ENCODE measurements at regions not wholly inside any gene's neighbourhood (a gene's known extent, or its start where the extent isn't known, plus 50 kb on each side); places are given as distances from the start of the nearest gene placed in this dataset.
"Not testable (repeated sequence)": the region's sequence is repeated elsewhere in the genome, so short reads cannot be mapped to it uniquely, and the experiment has no call there.

GRCh38 chr12:83696311-83696710, 1009.6 kb downstream of the TMTC2 start:
- DNase-seq (ENCODE audit: low spot score): not testable (repeated sequence)

GRCh38 chr12:83691730-83692129, 1005.0 kb downstream of the TMTC2 start:
- no peak for DNase-seq (ENCODE audit: low spot score)

GRCh38 chr12:83690465-83690864, 1003.8 kb downstream of the TMTC2 start:
- no peak for DNase-seq (ENCODE audit: low spot score)

GRCh38 chr12:83689333-83689732, 1002.6 kb downstream of the TMTC2 start:
- DNase-seq (ENCODE audit: low spot score): no peak

GRCh38 chr12:83676781-83677295, 990.1 kb downstream of the TMTC2 start:
- no peak for DNase-seq (ENCODE audit: low spot score)

- DNase-seq (ENCODE audit: low spot score): no peak
These were observed 980.0 kb downstream of the TMTC2 start for GRCh38 chr12:83666690-83667089.

- DNase-seq (ENCODE audit: low spot score): no peak
These were observed 979.0 kb downstream of the TMTC2 start for GRCh38 chr12:83665634-83666218.

- DNase-seq (ENCODE audit: low spot score): no peak
These were observed 977.9 kb downstream of the TMTC2 start for GRCh38 chr12:83664650-83665049.

GRCh38 chr12:83660727-83661358, 974.1 kb downstream of the TMTC2 start:
- DNase-seq (ENCODE audit: low spot score): no peak

GRCh38 chr12:83659321-83659720, 972.6 kb downstream of the TMTC2 start:
- DNase-seq (ENCODE audit: low spot score): no peak

GRCh38 chr12:83656004-83656403, 969.3 kb downstream of the TMTC2 start:
- no peak for DNase-seq (ENCODE audit: low spot score)

- DNase-seq (ENCODE audit: low spot score): no peak
These were observed 955.5 kb downstream of the TMTC2 start for GRCh38 chr12:83642205-83642604.

GRCh38 chr12:83641789-83642188, 955.1 kb downstream of the TMTC2 start:
- DNase-seq (ENCODE audit: low spot score): no peak

GRCh38 chr12:83634726-83635267, 948.1 kb downstream of the TMTC2 start:
- no peak for DNase-seq (ENCODE audit: low spot score)

- no peak for DNase-seq (ENCODE audit: low spot score)
These were observed 943.8 kb downstream of the TMTC2 start for GRCh38 chr12:83630526-83630925.

GRCh38 chr12:83629931-83630330, 943.2 kb downstream of the TMTC2 start:
- no peak for DNase-seq (ENCODE audit: low spot score)

GRCh38 chr12:83622205-83622604, 935.5 kb downstream of the TMTC2 start:
- DNase-seq (ENCODE audit: low spot score): no peak

GRCh38 chr12:83619973-83620372, 933.3 kb downstream of the TMTC2 start:
- DNase-seq (ENCODE audit: low spot score): no peak

GRCh38 chr12:83615152-83615551, 928.4 kb downstream of the TMTC2 start:
- no peak for DNase-seq (ENCODE audit: low spot score)

GRCh38 chr12:83613586-83614110, 926.9 kb downstream of the TMTC2 start:
- no peak for DNase-seq (ENCODE audit: low spot score)

GRCh38 chr12:83603106-83603505, 916.4 kb downstream of the TMTC2 start:
- DNase-seq (ENCODE audit: low spot score): no peak

GRCh38 chr12:83575326-83575725, 888.6 kb downstream of the TMTC2 start:
- DNase-seq (ENCODE audit: low spot score): no peak

- no peak for DNase-seq (ENCODE audit: low spot score)
These were observed 887.4 kb downstream of the TMTC2 start for GRCh38 chr12:83574142-83574541.

All from COLO829 (cell line).